IMR-90 (cell line): ENCODE measurements at regions not wholly inside any gene's neighbourhood (a gene's known extent, or its start where the extent isn't known, plus 50 kb on each side); places are given as distances from the start of the nearest gene placed in this dataset.

ENCODE experiments used
- ATAC-seq: fragments of 200-7000 bp; cut with Tn5 transposase; 2 replicates; pipeline ENCODE4 v1.9.1; 2020; ENCODE audit warnings: low read depth, mild to moderate bottlenecking, moderate library complexity
- BruUV-seq: library from RNA; stranded (reverse); fragments of 400-500 nt; replicated peaks from 2 replicates; lab custom pipeline; 2021; lab: Mats Ljungman, UMichigan
- CTCF ChIA-PET: fragments of 300-600 bp; formaldehyde crosslinking; extraction: SDS; loops from one replicate; lab custom pipeline; 2021; ENCODE audit warnings: antibody characterized with exemption; lab: Yijun Ruan, JAX
- POLR2A ChIA-PET: fragments of 300-600 bp; sonication (Branson Sonifier 250); formaldehyde crosslinking; loops from one replicate; lab custom pipeline; 2022; ENCODE audit warnings: antibody characterized with exemption; ENCODE audit not compliant: unreplicated experiment; lab: Charles Lee
- DNase-seq: peaks from one replicate; pipeline ENCODE4 v3.0.0; 2013
- H2AFZ ChIP-seq: replicated peaks from 2 replicates; pipeline ENCODE3; 2013; ENCODE audit warnings: low read length, mild to moderate bottlenecking; ENCODE audit not compliant: poor library complexity
- H2AK5ac ChIP-seq: 2 replicates; pipeline ENCODE4 v1.6.1; 2013; ENCODE audit warnings: low read depth, low read length, inconsistent platforms
- H2AK9ac ChIP-seq: replicated peaks from 2 replicates; pipeline ENCODE3; 2013; ENCODE audit warnings: mild to moderate bottlenecking, low read depth, low read length, moderate library complexity; ENCODE audit not compliant: poor library complexity
- H2BK120ac ChIP-seq: 2 replicates; pipeline ENCODE4 v1.6.1; 2013; ENCODE audit warnings: low read depth, low read length, inconsistent platforms
- H2BK15ac ChIP-seq: 3 replicates; pipeline ENCODE4 v1.6.1; 2013; ENCODE audit warnings: low read depth, low read length, inconsistent platforms
- H2BK20ac ChIP-seq: 2 replicates; pipeline ENCODE4 v1.6.1; 2013; ENCODE audit warnings: low read depth, mild to moderate bottlenecking, inconsistent platforms, low read length, moderate library complexity
- H2BK5ac ChIP-seq: 2 replicates; pipeline ENCODE4 v1.6.1; 2013; ENCODE audit warnings: mild to moderate bottlenecking, low read depth, low read length, inconsistent platforms; ENCODE audit not compliant: poor library complexity, severe bottlenecking
- H3K14ac ChIP-seq: replicated peaks from 2 replicates; pipeline ENCODE4 v1.6.1; 2013; ENCODE audit warnings: low read depth, low read length, inconsistent platforms
- H3K18ac ChIP-seq: 2 replicates; pipeline ENCODE4 v1.6.1; 2013; ENCODE audit warnings: low read depth, low read length, control low read depth
- H3K23ac ChIP-seq: 2 replicates; pipeline ENCODE4 v1.6.1; 2013; ENCODE audit warnings: low read depth, low read length, inconsistent platforms
- H3K27ac ChIP-seq: 2 replicates; pipeline ENCODE4 v1.5.1; 2013; ENCODE audit warnings: mild to moderate bottlenecking, control low read depth, low read length; ENCODE audit not compliant: insufficient read depth
- H3K27me3 ChIP-seq: 2 replicates; pipeline ENCODE4 v1.6.1; 2013; ENCODE audit warnings: low read length; ENCODE audit not compliant: control insufficient read depth, insufficient read depth
- H3K36me3 ChIP-seq: 2 replicates; pipeline ENCODE4 v1.6.1; 2013; ENCODE audit warnings: low read length, mixed read lengths; ENCODE audit not compliant: control insufficient read depth, insufficient read depth
- H3K4ac ChIP-seq: 2 replicates; pipeline ENCODE4 v1.6.1; 2013; ENCODE audit warnings: low read depth, low read length, inconsistent platforms
- H3K4me1 ChIP-seq: 2 replicates; pipeline ENCODE4 v1.6.1; 2013; ENCODE audit warnings: low read length, mixed read lengths; ENCODE audit not compliant: control insufficient read depth, insufficient read depth
- H3K4me2 ChIP-seq: 2 replicates; pipeline ENCODE4 v1.6.1; 2013; ENCODE audit warnings: low read depth, mild to moderate bottlenecking, control low read depth, low read length, moderate library complexity
- H3K4me3 ChIP-seq: 2 replicates; pipeline ENCODE4 v1.5.1; 2013; ENCODE audit warnings: low read depth, mild to moderate bottlenecking, control low read depth, low read length, moderate library complexity; ENCODE audit not compliant: insufficient read depth
- H3K56ac ChIP-seq: 2 replicates; pipeline ENCODE4 v1.6.1; 2013; ENCODE audit warnings: low read length, inconsistent platforms; ENCODE audit not compliant: insufficient read depth; ENCODE audit errors: extremely low read depth
- H3K79me1 ChIP-seq, 2 experiments: 2 replicates each; pipeline ENCODE4 v1.6.1; 2013; ENCODE audit warnings: low read length in 2 of 2, inconsistent platforms in 1 of 2, low read depth in 1 of 2
- H3K9ac ChIP-seq: 2 replicates; pipeline ENCODE4 v1.6.1; 2013; ENCODE audit warnings: low read depth, low read length, control low read depth
- H3K9me1 ChIP-seq: 2 replicates; pipeline ENCODE4 v1.6.1; 2013; ENCODE audit warnings: low read length, inconsistent platforms; ENCODE audit not compliant: insufficient read depth
- H3K9me3 ChIP-seq: 2 replicates; pipeline ENCODE4 v1.6.1; 2013; ENCODE audit warnings: low read length; ENCODE audit not compliant: control insufficient read depth, insufficient read depth
- H4K20me1 ChIP-seq: 2 replicates; pipeline ENCODE4 v1.6.1; 2013; ENCODE audit warnings: low read length, inconsistent platforms; ENCODE audit not compliant: insufficient read depth
- H4K5ac ChIP-seq: 2 replicates; pipeline ENCODE4 v1.6.1; 2013; ENCODE audit warnings: mild to moderate bottlenecking, low read depth, low read length, control low read depth
- H4K8ac ChIP-seq, 2 experiments: 2 replicates each; pipeline ENCODE4 v1.6.1; 2013; ENCODE audit warnings: low read depth in 2 of 2, low read length in 2 of 2, control low read depth in 1 of 2, inconsistent platforms in 1 of 2
- H4K91ac ChIP-seq: 2 replicates; pipeline ENCODE4 v1.6.1; 2013; ENCODE audit warnings: low read depth, low read length, inconsistent platforms; ENCODE audit not compliant: insufficient read depth
- BHLHE40 ChIP-seq: fragments of 150-350 bp; IDR thresholded peaks from 2 replicates; pipeline ENCODE4 v1.6.1; 2016; ENCODE audit warnings: mild to moderate bottlenecking, low read depth, low read length
- CEBPB ChIP-seq: IDR thresholded peaks from 2 replicates; pipeline ENCODE4 v1.6.1; 2012; ENCODE audit warnings: low read depth, low read length, improper control_type of control experiment
- CHD1 ChIP-seq: IDR thresholded peaks from 2 replicates; pipeline ENCODE4 v1.6.1; 2012; ENCODE audit warnings: low read depth, low read length, improper control_type of control experiment
- CTCF ChIP-seq: conservative IDR thresholded peaks from 2 replicates; pipeline ENCODE4 v1.5.1; 2012; ENCODE audit warnings: mild to moderate bottlenecking, low read depth, low read length, improper control_type of control experiment
- ELK1 ChIP-seq: fragments of 150-350 bp; IDR thresholded peaks from 2 replicates; pipeline ENCODE4 v1.6.1; 2016; ENCODE audit warnings: low read depth, mild to moderate bottlenecking, low read length, moderate library complexity, borderline replicate concordance
- FOS ChIP-seq: fragments of 150-350 bp; IDR thresholded peaks from 2 replicates; pipeline ENCODE4 v1.6.1; 2016; ENCODE audit warnings: low read depth, low read length
- MAFK ChIP-seq: IDR thresholded peaks from 2 replicates; pipeline ENCODE4 v1.6.1; 2012; ENCODE audit warnings: low read depth, low read length, improper control_type of control experiment
- MAZ ChIP-seq: IDR thresholded peaks from 2 replicates; pipeline ENCODE4 v1.6.1; 2012; ENCODE audit warnings: low read depth, mild to moderate bottlenecking, low read length, improper control_type of control experiment, moderate library complexity, borderline replicate concordance
- MXI1 ChIP-seq: IDR thresholded peaks from 2 replicates; pipeline ENCODE4 v1.6.1; 2012; ENCODE audit warnings: low read depth, mild to moderate bottlenecking, low read length, moderate library complexity, borderline replicate concordance
- NFE2L2 ChIP-seq: fragments of 150-350 bp; IDR thresholded peaks from 2 replicates; pipeline ENCODE4 v1.6.1; 2016; ENCODE audit warnings: low read depth, mild to moderate bottlenecking, low read length
- POLR2A ChIP-seq: IDR thresholded peaks from 2 replicates; pipeline ENCODE4 v1.6.1; 2012; ENCODE audit warnings: mild to moderate bottlenecking, low read depth, low read length
- RAD21 ChIP-seq: IDR thresholded peaks from 2 replicates; pipeline ENCODE4 v1.6.1; 2012; ENCODE audit warnings: low read length, improper control_type of control experiment
- RCOR1 ChIP-seq: IDR thresholded peaks from 2 replicates; pipeline ENCODE4 v1.6.1; 2012; ENCODE audit warnings: mild to moderate bottlenecking, low read length, improper control_type of control experiment; ENCODE audit not compliant: insufficient replicate concordance
- RFX5 ChIP-seq: IDR thresholded peaks from 2 replicates; pipeline ENCODE4 v1.8.0; 2012; ENCODE audit warnings: low read depth, mild to moderate bottlenecking, low read length, moderate library complexity
- SMC3 ChIP-seq: fragments of 150-350 bp; IDR thresholded peaks from 2 replicates; pipeline ENCODE4 v1.6.1; 2016; ENCODE audit warnings: low read depth, mild to moderate bottlenecking, antibody characterized with exemption, low read length, moderate library complexity
- USF2 ChIP-seq: fragments of 150-350 bp; IDR thresholded peaks from 2 replicates; pipeline ENCODE4 v1.6.1; 2017; ENCODE audit warnings: mild to moderate bottlenecking, antibody characterized with exemption, low read length, low read depth
- WGBS, 2 experiments: methylation state at CpG; one replicate each; pipeline versions ENCODE4 v1.1.5 to v1.1.7; 2013; ENCODE audit warnings: missing lambda C conversion rate in 2 of 2; ENCODE audit not compliant: insufficient read length in 1 of 2; ENCODE audit errors: extremely low coverage in 2 of 2; 5-methylcytosine and 5-hydroxymethylcytosine counted together
- dilution Hi-C: fragments of 300-500 bp; cut with HindIII; formaldehyde crosslinking; loops from one replicate; pipeline ENCODE4 v1.14.3; 2018; ENCODE audit warnings: low sequenced_read_pairs; ENCODE audit not compliant: unreplicated experiment
- in situ Hi-C: fragments of 300-500 bp; cut with MboI; formaldehyde crosslinking; loops from 3 replicates; pipeline ENCODE4 v1.14.3; 2019; ENCODE audit warnings: low sequenced_read_pairs, inconsistent platforms, mixed read lengths
- intact Hi-C: fragments of 100-400 bp; cut with micrococcal nuclease; formaldehyde crosslinking; loops from 2 replicates; pipeline ENCODE4 v1.10.0; 2022

GRCh38 chr12:25784669-25785068 lies 173.8 kb upstream of the RASSF8 start:
- H2BK15ac ChIP-seq: no peak overlapping the region
- DNase-seq (no peak), ATAC-seq (no peak)
- no peaks in the 10 kb centered on the region for H3K27me3 ChIP-seq
- H3K4me1 ChIP-seq: peaks cover 2% of the 10 kb centered on the region; the same call in 1 of the 2 replicates
- H2BK120ac ChIP-seq: no peak overlapping the region
- H2BK20ac ChIP-seq: no peak overlapping the region
- no peak overlapping the region for H3K56ac ChIP-seq
- no peak overlapping the region for H2AK9ac ChIP-seq
- CTCF ChIA-PET: no interaction called here
- H3K18ac ChIP-seq: no peak overlapping the region
- no peak overlapping the region for H3K4me2 ChIP-seq
- H3K4ac ChIP-seq: no peak overlapping the region
- H2BK5ac ChIP-seq: no peak overlapping the region
- no peak overlapping the region for H3K23ac ChIP-seq
- no peak overlapping the region for H3K27ac ChIP-seq
- TF ChIP-seq FOS: no peak
- TF ChIP-seq CEBPB: no peak
- no peak for TF ChIP-seq BHLHE40
- TF ChIP-seq NFE2L2: no peak
- TF ChIP-seq MAFK: no peak
- no peak for TF ChIP-seq RCOR1
- TF ChIP-seq MAZ: no peak
- TF ChIP-seq MXI1: no peak
- no peak for TF ChIP-seq SMC3
- no peak for TF ChIP-seq ELK1
- TF ChIP-seq POLR2A: no peak
- no peak for TF ChIP-seq RFX5
- no peak for TF ChIP-seq CHD1
- TF ChIP-seq RAD21: no peak
- no peak for TF ChIP-seq USF2
- TF ChIP-seq CTCF: no peak
- no peak overlapping the region for H2AFZ ChIP-seq
- no peak overlapping the region for H2AK5ac ChIP-seq
- no peak overlapping the region for H4K91ac ChIP-seq
- BruUV-seq: no TSS peak
- H3K9me1 ChIP-seq: no peaks in the 10 kb centered on the region
- H4K5ac ChIP-seq: no peak overlapping the region
- H3K9ac ChIP-seq: no peak overlapping the region
- no peak overlapping the region for H4K8ac ChIP-seq
- H3K14ac ChIP-seq: no peak overlapping the region
- WGBS, 2 experiments: 75% methylated on average over 5 of the region's 7 CpGs; no CpG with 5 or more reads in 1 of the 2 experiments
- no peaks in the 10 kb centered on the region for H3K79me1 ChIP-seq
- H3K36me3 ChIP-seq: no peaks in the 10 kb centered on the region
- in situ Hi-C loops (no loop called here), dilution Hi-C loops (no loop called here), intact Hi-C loops (no loop called here)
- H4K20me1 ChIP-seq: no peaks in the 10 kb centered on the region
- no peaks in the 10 kb centered on the region for H3K9me3 ChIP-seq
- no peak overlapping the region for H3K4me3 ChIP-seq
- POLR2A ChIA-PET: no interaction called here
